ENCODE measurements at regions not wholly inside any gene's neighbourhood (a gene's known extent, or its start where the extent isn't known, plus 50 kb on each side); places are given as distances from the start of the nearest gene placed in this dataset.

DNA sequence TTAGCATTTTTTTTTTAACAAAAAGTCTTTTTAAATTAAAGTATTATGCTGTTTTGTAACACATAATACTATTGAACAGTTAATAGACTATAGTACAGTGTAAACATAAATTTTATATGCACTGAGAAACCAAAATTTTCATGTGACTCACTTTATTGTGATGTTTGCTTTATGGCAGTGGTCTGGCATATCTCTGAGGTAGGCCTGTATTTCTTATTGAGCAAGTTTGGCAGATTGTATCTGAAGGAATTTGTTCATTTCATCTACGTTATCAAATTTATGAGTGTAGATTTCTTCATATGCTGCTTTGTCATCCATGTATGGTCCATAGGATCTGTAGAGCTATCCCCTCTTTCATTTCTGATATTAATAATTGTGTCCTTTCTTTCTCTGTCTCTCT is 78.8 kb upstream of the PDE3A start:
- no peak for TF ChIP-seq CTCF (conservative IDR thresholded peaks at IDR 0.05; ENCODE audit: low read length)
- TF ChIP-seq EZH2phosphoT487 (IDR thresholded peaks at IDR 0.05; ENCODE audit: borderline replicate concordance), result no peak
